ENCODE measurements at regions not wholly inside any gene's neighbourhood (a gene's known extent, or its start where the extent isn't known, plus 50 kb on each side); places are given as distances from the start of the nearest gene placed in this dataset.
"Not testable (repeated sequence)": the region's sequence is repeated elsewhere in the genome, so short reads cannot be mapped to it uniquely, and the experiment has no call there.

DNA sequence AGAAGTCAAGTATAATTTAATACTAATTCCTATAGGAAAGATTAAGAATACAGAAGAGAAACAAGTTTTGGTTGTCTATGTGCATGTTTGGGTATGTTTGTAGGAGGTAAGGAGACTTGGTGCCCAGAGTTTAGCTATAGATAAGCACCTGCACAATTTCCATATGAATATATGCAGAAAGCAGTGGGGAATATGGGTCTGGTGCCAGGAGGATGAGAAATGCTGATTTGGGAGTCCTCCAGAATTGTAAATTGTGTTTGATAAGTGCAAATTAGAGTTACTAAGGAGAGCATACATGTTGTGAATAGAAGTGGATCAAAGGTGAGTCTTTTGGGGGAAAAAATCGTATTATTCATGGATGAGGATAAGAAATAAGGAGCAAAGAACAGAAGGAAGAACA is 653.1 kb downstream of the EFNA5 start:
- DNase-seq (ENCODE audit: insufficient read length, low spot score), result no peak
- no peak for FAIRE-seq

DNA sequence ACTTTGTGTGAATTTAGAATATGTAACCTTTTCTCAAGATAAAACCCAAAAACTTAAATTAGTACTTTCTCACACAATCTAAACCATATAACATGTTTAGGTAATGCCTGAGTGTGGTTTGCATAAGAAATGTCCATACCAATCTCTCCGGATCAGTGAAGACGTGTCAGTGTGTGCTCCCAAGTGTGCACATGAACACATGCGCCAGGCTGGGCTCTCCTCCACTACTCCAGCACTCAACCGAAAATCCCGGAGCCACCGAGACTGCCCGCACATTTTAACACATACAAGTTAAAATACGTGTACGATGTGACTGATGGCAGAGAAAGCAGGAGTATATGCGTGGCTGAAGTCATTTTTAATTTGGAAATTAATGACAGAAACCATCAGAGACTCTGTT is 658.4 kb downstream of the EFNA5 start:
- FAIRE-seq (no peak), DNase-seq (ENCODE audit: insufficient read length, low spot score) (no peak)

DNA sequence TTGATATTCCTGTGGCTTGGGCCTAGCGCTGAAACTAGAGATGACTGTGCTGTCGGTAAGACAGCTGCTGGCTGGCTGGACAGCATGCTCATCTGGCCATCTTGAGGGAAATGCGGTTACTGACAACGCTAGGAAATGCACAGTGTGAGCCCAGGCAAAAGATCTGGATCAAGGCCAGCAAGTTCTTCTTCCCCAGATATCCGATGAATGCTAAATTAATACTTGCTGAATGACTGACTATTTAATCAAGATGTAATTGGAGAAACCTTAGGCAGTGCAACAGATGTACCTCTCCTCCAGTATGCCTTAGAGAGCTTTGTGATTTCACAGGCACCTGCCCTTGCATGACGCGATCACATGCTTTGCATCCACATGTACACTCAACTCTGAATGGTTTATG is 659.1 kb downstream of the EFNA5 start:
- FAIRE-seq (no peak), DNase-seq (ENCODE audit: insufficient read length, low spot score) (no peak)

DNA sequence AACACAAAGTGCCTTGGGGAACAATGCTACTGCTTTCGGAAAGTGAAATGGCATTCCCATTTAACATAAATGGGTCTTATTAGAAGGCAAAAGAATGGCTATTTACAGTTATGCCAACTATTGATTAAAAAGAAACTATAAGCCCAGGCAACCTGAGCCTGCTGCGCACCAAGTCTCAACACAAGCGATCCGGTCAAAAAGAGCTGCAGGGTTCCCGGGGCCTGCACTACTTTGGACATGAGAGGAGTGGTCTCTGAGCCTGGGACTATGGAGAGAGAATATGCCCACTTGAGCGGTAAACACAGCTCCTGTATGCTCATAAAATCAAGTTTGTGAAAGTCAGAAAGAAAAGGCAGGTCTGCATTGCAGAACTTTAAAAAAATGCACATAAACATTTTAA is 660.7 kb downstream of the EFNA5 start:
- no peak for FAIRE-seq
- no peak for DNase-seq (ENCODE audit: insufficient read length, low spot score)

DNA sequence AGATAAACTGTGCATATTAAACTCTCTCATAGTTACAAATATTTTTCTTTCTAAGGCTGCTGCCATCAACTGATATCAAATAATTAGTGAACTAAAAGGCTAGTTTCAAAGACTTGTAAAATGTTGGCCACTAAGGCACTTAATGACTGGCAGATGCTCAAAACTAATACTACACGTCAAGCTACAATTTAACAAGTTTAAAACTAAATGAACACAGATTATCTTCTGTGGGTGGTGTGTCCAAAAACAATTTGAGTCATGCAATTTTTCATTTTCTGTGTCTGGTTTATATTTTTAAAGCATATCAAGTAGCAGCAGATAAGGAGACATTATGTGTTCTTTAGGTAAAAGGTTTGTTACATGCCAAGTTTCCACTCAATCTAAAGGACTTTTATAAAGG is 665.1 kb downstream of the EFNA5 start:
- no peak for FAIRE-seq
- no peak for DNase-seq (ENCODE audit: insufficient read length, low spot score)

DNA sequence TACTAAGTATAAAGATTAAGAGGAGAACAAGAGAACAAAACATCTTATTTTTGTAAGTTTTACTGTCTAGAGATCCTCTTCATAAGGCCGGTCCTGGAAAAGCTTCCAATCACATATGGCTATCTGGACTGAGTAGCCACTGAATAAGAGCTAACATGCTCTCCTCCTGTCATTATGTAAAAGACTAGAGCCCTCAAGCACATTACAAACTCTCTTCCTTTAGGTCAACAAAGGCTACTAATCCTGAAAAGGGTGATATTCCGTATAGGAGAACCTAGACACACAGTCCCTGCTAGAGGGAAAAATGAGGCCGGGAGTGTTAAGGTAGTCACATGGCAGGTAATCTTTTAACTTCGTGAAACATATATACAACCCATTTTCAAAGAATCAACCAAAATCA is 665.6 kb downstream of the EFNA5 start:
- FAIRE-seq, result no peak

DNA sequence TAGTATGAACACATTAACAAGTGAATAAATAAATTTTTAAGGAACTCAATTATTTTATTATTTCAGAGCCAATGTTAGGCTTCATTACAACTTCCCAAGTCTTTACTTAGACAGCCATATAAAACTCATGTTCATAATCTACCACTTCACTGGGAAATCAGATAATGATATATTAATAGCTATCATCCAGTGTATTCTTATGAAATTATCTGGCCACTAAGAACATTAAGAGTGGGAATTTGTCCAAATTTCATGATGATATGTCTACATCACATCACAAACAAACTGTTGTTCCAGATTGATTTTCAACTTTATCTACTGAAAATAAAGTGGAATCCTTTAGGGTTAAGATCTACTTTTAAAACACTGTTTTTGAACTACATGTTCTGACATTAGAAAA is 668.6 kb downstream of the EFNA5 start:
- no peak for FAIRE-seq
- no peak for DNase-seq (ENCODE audit: insufficient read length, low spot score)

More for the DNA sequence above, 665.6 kb downstream of the EFNA5 start:
- DNase-seq (ENCODE audit: insufficient read length, low spot score), result no peak

DNA sequence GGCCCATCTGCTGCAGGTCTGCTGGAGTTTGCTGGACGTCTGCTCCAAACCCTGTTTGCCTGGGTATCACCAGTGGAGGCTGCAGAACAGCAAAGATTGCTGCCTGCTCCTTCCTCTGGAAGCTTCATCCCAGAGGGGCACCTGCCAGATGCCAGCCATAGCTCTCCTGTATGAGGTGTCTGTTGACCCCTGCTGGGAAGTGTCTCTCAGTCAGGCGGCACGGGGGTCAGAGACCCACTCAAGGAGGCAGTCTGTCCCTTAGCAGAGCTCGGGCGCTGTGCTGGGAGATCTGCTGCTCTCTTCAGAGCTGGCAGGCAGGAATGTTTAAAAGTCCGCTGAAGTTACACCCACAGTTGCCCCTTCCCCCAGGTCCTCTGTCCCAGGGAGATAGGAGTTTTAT is 671.2 kb downstream of the EFNA5 start:
- not testable (repeated sequence) for FAIRE-seq; DNase-seq (ENCODE audit: insufficient read length, low spot score)

DNA sequence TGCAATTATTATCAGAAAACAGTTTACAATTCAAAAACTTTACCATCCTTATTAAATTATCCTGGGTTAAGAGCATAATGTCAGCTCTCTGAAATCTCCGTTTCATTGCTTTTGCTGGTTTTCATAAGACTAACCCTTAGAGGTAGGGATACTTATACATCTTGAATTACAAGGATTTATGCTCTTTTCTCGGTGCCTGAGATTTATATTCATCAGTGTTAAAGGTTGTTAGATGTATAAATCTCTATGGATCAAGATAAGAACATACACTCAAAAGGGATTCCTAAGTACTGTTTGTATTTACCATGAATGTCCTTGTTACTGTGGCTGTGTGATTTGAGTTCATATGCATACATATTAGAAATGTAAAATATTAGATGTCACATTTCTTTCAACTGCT is 684.7 kb downstream of the EFNA5 start:
- FAIRE-seq, result no peak
- DNase-seq (ENCODE audit: insufficient read length, low spot score), result no peak

DNA sequence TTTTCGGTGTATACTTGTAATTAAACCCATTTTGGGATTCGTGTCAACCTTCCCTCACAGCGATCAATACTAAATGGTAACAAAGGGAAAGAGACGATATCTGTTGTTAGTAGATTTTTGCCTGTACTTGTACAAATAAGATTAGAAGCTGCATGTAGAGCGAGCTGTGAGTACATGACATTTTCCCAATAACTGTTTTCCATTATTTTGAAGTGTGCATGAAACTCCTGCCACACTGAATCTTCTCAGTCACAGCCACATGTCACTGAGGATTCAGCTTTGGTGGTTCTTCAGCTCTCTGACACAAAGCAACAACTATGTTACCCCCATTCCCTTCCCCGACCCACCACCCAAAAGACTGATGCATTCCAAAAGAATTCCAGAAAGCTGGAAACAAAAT is 685.6 kb downstream of the EFNA5 start:
- FAIRE-seq, result no peak
- no peak for DNase-seq (ENCODE audit: insufficient read length, low spot score)

DNA sequence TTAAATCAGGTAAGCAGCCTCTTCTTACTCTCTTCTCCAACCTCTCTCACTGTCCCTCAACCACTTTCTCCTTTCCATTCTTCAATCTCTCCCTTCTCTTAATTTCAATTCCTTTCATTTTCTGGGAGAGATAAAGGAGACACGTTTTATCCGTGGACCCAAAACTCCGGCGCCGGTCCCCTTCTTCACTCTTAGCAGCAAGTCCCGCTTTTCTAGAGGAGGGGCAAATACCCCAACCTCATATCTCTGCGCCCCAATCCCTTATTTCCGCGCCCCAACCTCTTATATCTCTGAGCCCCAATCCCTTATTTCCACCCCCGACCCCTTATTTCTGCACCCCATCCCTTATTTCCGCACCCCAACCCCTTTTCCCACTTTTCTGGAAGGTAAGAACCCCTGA is 691.6 kb downstream of the EFNA5 start:
- FAIRE-seq, result not testable (repeated sequence)

DNA sequence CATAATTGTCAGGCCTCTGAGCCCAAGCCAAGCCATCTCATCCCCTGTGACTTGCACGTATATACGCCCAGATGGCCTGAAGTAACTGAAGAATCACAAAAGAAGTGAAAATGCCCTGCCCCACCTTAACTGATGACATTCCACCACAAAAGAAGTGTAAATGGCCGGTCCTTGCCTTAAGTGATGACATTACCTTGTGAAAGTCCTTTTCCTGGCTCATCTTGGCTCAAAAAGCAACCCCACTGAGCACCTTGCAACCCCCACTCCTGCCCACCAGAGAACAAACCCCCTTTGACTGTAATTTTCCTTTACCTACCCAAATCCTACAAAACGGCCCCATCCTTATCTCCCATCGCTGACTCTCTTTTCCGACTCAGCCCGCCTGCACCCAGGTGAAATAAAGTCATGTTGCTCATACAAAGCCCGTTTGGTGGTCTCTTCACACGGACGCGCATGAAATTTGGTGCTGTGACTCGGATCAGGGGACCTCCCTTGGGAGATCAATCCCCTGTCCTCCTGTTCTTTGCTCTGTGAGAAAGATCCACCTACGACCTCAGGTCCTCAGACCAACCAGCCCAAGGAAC is 692.1 kb downstream of the EFNA5 start:
- FAIRE-seq; DNase-seq (ENCODE audit: insufficient read length, low spot score): not testable (repeated sequence)

More for the DNA sequence above, 691.6 kb downstream of the EFNA5 start:
- not testable (repeated sequence) for DNase-seq (ENCODE audit: insufficient read length, low spot score)

DNA sequence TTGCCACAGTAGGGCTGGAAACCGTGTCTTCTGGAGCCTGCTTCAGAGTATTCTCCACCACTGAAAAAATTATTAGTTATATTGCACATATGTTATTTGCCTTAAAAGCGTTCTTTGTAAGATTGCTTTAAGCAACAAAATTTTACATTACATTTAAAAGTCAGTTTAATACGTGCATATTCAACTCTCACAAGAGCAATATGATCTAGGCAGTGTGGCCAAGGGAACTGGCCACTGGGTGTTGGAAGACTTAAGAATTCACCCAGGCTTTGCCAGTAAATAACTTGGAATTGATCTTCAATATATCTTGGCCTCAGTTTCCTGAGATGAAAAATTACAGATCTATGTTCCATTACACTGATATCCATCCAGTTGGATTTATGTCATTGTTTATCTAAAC is 694.4 kb downstream of the EFNA5 start:
- no peak for DNase-seq (ENCODE audit: insufficient read length, low spot score)
- FAIRE-seq, result no peak

DNA sequence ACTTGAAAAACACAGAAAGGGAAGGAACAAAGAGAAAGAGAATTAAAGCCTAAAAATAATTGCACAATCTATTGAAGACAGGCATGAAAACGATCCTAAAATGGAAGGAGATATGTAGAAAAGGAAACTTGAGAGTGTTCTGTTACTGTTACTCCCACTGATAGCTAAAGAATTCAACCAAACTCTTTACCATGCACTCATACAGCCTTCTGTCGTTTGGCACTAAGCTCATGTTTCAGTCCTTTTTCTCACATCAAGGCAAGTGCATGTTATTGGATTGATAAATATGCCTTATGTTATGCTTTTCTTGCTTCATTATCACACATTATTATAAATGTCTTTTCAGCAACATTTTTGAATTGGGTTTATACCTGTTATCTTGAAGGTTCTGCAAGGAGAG is 696.5 kb downstream of the EFNA5 start:
- DNase-seq (ENCODE audit: insufficient read length, low spot score) (no peak), FAIRE-seq (no peak)

DNA sequence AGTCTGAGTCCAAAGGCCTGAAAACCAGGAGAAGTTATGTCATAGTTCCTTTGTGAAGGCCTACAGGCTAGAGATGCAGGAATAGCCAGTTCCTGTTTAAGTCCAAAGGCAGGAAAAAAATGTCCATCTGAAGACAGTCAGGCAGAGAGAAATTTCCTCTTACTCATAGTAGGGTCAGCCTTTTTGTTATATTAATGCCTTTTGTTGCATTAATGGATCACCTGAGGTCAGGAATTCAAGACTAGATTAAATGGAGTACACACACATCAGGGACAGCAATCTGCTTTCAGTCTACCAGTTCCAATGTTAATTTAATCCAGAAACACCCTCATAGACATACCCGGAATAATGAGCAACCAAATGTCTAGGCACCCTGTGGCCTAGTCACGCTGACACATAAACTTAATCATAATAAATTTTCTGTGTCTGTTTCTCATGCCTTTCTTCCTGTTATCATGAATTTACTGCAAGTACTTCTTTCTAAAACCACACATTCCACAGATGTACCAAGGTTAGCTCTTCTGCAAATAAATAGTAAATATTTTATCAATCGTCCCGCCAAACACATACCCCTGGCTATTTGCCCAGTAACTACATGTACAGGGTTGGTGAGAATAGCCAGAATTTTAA is 703.9 kb downstream of the EFNA5 start:
- no peak for DNase-seq (ENCODE audit: insufficient read length, low spot score)
- no peak for FAIRE-seq

DNA sequence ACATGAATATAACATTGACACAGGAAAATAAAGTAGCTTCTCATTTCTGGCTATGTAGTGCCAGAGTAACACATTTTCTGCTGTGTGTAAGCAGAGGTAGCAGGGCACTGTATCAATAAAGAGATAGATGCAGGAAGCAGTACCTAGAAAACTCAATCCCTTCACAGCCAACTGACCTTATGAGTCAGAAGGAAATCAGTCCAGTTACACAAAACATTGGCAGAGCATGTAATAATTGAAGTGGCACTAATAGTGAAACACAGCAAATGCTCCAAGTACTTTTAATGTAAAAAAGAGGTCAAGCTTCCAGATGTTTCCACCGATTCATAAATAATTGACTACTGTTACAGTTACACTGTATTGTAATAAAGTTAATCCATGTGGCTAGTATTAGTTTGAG is 706.6 kb downstream of the EFNA5 start:
- DNase-seq (ENCODE audit: insufficient read length, low spot score), result no peak
- FAIRE-seq, result no peak

DNA sequence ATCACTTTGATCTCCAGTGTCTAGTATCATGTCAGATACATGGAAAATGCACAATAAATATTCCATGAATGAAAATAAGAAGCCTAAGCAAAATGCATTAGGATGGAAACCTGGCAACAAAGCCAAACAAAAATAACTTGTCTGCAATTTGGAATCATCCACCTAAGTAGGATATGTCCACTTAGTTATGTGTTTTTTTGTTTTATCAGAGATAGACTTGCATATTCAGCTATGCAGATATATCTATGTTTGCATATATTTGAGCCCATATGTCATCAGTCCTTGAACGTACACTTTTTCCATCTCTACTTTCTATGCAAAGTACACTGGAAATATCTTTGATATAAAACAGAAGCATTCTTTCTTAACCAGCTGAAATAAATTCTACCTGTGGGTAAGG is 707.1 kb downstream of the EFNA5 start:
- FAIRE-seq, result no peak
- DNase-seq (ENCODE audit: insufficient read length, low spot score), result no peak

DNA sequence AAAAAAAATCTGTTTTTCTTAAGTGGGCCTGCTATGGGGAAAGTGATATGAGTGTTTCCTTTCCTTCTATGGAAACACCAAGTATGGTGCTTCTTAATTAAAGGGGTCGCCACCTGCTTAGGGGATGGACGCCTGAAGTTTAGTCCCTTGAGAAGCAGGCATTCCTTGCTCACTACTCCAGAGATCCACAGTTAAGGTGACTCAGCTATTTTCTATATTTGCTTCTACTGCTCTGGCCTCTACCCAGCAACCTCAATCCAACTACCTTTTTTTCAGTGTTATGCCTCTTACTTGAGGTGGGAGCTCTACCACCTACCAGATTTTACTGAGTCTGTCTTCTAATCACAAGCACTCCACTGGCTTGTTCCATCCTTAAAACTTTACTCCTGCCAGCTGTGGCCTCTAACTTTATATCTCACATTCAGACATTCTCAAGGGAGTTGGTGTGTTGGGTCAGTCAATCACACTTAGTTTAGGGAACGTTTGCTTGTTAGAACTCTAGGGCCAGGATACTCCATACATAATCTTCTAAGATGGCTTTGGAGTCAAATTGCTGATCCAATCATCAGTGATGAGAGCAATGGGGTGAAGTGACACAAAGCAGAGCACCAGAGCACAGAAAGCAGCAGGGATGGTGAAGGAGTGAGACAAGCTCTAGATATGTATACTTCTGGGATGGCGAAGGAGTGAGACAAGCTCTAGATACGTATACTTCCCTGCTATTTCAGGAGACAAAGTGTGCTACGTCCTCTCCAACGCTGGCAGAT is 708.1 kb downstream of the EFNA5 start:
- FAIRE-seq, result no peak

DNA sequence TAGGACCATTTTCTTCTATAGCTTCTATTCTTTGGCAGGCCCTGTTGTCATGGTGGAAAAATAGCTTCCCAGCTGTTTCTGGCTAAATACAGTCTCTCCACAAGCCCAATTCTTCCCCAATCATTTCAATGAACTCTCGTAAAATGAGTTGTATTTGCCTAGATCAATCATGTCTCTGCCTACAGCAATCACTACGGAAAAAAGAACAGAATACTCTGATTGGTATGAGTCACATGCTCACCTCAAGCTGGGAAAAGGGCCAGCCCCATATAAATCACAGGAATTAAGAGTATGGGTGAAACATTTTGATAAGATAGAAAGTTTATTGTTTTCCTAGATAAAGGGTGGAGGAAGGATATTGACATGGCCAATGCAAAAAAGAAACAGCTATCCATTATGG is 711.4 kb downstream of the EFNA5 start:
- DNase-seq (ENCODE audit: insufficient read length, low spot score), result no peak
- no peak for FAIRE-seq

More for the DNA sequence above, 708.1 kb downstream of the EFNA5 start:
- DNase-seq (ENCODE audit: insufficient read length, low spot score), result no peak

DNA sequence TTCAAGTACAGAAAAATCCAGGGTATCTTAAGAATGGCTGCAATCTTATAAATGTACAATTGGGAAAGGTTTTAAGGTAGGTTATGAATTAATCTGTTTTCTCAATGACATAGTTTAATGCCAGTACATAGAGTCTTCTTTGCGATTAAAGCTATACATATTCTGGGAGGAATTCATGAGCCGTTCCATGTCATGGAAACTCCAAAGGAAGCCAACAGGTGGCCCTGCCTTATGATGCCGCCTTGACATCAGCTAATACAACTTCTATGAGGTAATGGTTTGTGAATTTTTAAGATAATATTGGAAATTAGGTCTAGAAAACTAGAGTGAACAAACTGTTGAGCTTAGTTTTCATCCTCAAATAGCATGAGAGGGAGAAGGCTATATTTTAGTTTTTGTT is 713.4 kb downstream of the EFNA5 start:
- DNase-seq (ENCODE audit: insufficient read length, low spot score) (no peak), FAIRE-seq (no peak)

DNA sequence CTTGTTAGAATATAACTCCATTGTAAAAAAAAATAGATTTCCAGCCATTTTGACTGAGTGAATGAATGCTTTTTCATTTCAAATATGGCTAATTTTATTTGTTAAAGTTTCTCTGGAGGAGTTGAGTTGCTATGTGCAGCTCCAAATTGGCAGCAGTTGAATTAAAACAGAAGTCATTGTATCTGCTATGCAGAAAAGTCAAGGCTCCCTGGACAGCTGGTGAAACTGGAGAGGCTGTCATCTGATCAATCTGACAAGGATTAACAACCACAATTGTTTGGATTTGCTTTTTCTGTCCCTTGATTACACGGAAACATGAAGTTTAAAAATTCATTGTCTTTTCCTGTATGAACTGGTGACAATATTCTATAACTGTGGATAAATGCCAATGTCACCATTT is 713.9 kb downstream of the EFNA5 start:
- FAIRE-seq (no peak), DNase-seq (ENCODE audit: insufficient read length, low spot score) (no peak)

DNA sequence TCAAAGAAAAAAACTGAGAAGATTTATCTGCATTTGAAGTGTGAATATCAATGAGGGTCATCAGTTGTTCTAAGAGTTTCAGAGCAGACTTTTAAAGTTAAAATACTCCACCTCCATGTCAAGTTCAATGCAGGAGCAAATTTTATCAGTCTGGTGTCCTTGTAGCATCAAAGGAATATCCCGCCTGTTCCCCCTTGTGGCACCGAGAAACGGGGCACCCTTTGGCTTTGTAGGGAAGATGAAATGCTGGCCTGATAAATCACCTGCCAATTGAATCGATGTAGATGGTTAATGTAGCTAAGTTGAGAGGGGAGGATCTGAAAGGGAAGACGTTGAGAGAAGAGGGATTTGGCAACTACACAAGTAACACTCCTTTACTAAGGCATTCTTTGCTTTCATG is 714.5 kb downstream of the EFNA5 start:
- DNase-seq (ENCODE audit: insufficient read length, low spot score) (no peak), FAIRE-seq (no peak)
